ENCODE measurements at regions not wholly inside any gene's neighbourhood (a gene's known extent, or its start where the extent isn't known, plus 50 kb on each side); places are given as distances from the start of the nearest gene placed in this dataset.

- TF ChIP-seq CTCF (IDR thresholded peaks at IDR 0.05; ENCODE audit: low read depth, low read length, missing control alignments): no peak
- in situ Hi-C loops (cut with HindIII; ENCODE audit: low sequenced_read_pairs): no loop called here
- no peak for DNase-seq (ENCODE audit: low read depth)
- H3K4me3 ChIP-seq (ENCODE audit: low read depth, low read length): no peak overlapping the region
These were observed 50.4 kb upstream of the GRPEL1 start for GRCh38 chr4:7118013-7118832.

All from astrocyte of the cerebellum (primary cell).